Femur (tissue), 1 donor: ENCODE measurements at regions not wholly inside any gene's neighbourhood (a gene's known extent, or its start where the extent isn't known, plus 50 kb on each side); places are given as distances from the start of the nearest gene placed in this dataset.

ENCODE experiments used
- DNase-seq: peaks from one replicate; pipeline ENCODE4 v3.0.0-alpha.2; 2017

DNA sequence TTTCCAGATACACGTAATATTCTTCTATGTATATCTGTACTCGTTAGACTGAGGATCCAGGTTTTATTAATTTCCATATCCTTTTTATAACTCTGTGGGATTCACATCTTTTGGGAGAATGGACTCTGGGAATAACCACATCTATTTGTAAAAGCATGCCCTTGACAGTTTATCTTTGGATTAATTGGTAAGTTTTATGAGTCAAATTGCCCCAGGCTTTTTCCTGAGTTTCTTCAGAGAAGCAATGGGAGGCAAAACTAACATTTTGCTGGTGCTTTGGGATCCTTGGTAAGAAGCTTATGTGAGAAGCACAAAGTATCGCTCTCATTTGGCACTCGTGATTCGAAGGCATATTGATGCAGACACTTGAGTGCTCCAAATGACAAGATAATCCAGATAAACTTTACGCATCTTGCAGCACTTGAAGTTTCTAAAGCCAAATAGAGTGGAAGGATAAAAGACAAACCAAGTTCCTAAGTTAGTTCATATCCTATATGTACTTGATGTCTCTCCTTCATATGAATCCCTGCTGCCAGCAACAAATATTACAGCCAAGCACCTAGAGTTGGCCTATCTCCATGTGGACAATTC lies 324.7 kb downstream of the TLE4 start:
- DNase-seq, result no peak

DNA sequence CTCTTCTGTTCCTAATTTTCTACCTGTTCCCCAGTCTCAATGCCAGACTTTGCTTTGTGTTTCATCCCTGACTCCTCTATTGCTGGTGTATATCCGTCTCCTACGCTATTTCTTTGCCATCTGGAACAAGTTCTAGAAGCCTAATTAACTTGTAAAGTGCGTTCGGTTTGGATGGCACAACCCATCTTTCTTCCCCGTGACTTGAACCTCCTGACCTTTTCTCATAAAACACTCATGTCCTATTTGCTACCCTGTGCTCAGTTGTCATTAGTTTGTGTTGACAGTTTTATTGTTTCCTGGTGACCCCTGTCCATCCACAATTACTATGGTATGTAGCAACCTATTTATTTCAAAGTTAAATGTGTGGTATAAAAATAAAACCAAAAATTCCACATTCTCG lies 323.5 kb downstream of the TLE4 start:
- DNase-seq, result no peak

DNA sequence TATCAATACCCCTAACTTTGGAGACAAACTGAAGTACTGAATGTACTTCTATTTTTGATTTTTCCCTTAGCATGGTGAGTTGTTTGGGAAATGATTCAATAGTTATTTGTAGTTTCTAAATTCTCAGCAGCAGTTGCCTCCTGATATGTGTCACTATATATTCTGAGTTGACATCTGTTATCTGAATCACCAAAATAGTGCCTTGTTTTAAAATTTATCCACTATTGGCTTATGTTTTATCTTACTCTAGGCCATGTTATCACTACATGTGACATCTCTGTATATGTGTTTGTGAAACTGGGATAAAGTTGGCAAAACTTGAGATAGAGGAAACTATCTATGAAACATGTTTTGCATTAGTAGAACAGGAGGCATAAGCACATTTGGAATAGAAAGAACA lies 317.6 kb downstream of the TLE4 start:
- DNase-seq, result no peak

DNA sequence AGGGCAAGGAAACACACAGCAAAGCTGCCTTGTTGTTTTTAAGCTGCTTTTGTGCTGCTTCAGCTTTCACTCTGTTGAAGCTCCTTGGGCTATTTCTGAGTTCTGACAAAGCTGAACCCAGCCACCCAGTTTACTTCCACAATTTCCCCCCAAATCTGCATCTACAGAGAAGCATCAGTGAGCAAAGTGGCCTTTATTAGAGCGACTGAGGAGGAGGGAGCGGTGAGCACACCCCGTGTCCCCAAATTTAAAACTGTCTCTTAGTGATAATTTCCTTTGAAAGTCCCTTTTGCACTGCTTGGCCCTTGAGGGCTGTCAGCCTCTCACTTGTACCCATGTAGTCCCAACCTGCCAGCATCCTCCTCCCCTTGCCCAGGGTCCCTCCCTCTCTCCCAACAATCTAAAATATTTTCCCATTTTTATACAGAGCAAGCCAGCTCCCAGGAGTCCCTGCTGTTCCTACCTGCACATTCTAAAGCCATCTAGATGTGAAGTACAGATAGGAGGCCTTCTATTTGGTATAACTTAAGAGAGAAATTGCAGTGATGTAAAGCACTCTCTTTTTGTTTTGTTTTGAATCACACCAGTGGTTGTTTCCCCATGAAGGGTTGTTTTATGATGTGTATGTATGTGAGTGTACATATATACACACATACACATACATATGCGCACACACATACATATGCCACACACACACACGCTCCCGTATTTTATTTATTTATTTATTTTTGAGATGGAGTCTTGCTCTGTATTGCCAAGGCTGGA lies 313.5 kb downstream of the TLE4 start:
- no peak for DNase-seq

DNA sequence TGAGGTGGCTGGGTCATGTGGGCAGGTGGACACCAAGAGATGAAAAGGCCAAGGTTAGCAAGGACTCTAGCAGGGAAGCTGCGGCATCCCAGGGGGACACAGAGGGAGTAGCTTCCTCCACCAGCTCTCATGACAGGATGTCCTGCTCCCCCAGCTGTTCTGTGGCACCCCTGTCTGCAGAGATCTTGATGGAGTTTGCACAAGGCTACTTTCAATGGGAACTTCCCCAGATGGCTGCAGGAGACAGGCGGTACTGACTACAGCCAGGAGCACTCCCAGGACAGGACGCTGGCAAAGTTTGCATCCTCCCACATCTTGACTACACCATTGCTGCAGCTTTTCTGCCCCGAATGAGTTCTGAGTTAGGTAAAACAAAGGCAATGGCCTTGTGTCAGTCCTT lies 312.8 kb downstream of the TLE4 start:
- no peak for DNase-seq

DNA sequence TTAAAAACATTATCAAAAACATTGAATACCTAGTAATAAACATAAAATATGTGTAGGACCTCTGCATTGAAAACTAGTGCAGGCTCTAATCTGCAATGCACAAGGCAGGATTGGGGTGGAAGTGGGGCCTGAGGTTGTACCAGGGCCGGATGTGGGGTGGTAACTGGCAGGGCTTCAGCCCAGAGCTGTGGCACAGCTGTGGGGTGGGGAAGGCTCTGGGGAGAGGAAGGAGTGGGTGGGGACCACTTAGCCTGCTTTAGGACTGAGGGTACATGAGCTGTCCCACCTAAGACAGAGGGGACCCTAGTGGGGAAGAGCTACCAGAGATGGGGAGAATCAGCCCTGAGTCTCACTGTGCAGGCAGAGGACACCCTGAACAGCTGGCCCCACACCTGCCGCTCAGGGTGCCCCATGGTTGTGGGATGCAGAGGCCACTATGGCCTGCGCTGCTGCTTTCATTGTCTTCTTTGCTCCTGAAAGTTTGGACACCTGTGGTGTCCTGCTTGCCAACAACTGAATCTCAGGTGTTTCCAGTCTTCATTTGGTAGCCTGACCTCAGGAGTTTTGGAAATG lies 311.4 kb downstream of the TLE4 start:
- peak; percentile 28 for DNase-seq

DNA sequence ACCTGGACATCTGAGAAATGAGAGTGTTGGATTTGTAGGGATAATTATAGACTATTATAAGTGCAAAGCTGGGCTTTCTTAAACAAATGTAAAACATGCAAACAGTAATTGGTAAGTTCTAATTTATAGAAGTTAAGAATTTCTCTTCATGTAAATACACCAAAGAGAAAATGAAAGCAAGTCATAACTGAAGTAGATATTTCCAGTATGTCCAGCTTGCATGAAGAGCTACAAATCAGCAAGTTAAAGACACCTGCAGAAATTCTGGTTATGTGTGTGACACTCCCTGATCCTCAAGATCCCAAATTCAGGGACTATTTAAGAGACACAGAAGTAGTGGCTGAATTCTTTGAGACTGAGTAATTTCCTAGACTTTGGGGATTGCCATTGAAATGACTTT lies 308.9 kb downstream of the TLE4 start:
- DNase-seq, result no peak

DNA sequence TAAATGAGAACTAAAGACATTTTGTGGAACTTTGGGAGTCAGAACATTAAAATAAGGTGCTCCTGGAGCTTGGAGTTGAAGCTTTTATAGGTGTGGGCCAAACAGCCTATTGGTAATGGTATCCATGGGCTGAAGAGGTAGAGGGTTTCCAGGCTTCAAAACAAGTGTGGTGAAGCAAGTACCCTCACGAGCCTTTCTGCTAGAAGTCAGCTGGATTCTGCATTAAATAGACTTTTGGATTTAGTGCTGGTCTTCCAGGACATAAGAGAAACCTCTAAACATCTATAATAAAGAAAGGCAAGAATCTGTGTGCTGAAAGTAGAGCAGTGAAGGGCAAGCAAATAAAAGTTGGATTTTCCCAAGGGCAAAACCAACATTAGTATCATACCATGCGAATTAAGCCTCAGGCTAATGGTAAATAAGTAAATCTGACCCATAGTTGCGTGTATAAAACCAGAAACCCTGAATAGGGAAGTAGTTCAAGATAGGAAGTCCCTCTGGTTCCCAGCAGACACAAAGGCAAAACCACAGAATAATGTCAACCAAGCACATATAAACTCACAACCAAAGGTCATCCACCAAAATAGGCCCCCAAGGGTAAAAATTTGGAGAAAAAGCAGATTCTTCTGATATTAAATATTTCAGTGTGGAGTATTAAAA lies 306.3 kb downstream of the TLE4 start:
- DNase-seq, result no peak

DNA sequence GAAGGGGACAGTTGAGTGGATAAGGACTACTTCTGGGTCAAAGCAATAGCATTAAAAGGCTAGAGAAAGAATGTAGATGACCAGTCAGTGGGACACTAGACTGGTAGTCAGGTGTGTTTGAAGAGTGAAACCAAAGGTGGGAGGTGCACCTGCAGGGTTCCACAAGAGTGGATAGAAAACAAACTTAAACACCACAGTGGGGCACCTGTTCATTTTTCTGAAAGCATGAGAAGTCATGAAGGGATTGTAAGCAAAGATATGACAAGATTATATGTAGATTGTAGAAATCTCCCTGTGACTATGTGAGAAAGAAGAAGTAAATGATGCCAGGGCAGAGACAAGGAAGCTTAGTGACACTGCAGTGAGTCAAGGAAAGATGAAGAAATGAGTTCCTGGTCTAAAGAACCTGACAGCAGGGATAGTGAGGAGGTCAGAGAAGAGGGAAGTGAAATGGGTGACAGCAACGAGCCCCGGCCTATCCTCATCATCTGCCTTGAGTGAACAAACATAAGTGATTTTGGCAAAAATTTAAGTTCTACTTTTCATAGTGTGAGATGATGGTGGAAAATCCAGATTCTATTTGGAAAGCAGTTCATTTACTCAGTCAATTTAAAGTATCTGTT lies 296.9 kb downstream of the TLE4 start:
- no peak for DNase-seq

DNA sequence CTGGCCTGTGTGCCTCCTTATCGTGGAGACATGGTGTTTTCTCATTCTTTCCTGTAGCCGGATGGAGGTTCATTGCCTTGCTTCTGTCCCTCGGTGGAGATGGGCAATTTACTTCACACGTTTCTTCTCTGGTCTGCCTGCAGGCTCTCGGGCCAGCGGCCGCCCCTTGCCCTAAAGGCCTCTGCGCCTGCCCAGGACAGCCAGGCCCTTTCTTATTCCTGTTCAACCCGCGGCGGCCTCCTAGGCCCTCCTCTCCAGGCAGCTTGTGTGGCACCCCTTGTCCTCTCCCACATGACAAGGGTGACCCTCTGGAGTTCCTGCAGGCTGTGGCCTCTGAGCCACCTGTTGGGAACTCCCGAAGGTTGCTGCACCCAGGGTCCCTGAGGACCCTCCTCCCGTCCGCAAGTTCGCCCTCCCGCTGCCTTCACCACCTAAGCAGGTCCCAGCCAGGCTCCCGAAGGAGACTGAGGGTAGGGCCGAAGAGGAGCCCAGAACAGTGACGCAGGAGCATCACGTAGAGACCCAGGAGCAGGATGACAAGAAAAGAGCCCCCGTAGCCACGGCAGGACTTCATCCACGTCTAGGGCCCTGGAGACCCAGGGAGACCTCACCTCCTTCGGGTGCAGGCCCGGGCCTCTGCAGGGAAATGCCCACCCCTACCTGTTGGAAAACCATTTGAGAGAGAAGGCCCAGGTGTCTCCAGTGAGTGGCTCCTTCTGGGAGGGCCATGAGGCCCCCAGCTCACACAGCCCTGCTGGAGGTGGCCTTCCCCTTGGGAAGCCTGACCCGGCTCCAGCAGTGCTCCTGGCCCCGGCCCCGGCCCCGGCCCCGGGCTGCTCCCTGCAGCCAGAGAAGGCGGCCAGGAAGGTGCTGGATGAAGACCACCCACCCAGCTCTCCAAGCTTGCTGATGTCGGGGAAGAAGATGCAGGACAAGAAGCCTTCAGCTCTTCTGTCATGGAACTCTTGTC lies 291.4 kb downstream of the TLE4 start:
- no peak for DNase-seq

DNA sequence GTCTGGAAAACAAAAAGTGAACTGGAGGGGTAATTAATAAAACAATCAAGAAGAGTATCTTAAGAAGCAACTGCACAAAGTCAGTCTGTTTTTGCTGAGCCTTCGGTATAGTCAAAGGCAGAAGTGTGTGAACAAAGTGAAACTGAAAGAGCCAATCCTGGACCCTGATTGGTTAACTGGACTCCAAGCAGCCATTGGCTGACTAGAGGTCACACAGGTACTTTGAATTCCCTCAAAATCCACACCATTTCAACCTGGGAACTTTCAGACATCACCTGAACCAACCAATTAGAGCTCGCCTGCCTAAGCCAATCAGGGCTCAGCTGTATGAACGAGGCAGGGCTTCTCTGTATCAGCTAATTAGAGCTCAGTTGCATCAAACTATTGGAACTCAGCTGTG lies 286.7 kb downstream of the TLE4 start:
- no peak for DNase-seq

DNA sequence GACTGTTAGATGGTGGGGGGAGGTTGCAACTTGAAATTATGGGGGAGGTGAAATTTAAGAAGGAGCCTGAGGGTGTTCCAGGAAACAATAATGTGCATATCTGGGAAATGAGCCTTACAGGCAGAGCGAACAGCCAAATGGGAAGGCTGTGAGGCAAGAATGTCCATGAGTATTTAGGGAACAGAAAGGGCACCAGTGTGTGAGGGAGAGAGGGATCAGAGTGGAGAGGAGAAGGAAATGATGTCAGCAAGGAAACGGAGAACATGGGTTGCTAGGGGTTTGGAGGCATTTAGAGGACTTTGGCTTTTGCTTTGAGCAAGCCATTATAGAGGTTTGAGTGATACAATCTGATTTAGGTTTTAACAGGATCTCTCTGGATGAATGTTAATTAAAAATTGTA lies 285.4 kb downstream of the TLE4 start:
- no peak for DNase-seq

DNA sequence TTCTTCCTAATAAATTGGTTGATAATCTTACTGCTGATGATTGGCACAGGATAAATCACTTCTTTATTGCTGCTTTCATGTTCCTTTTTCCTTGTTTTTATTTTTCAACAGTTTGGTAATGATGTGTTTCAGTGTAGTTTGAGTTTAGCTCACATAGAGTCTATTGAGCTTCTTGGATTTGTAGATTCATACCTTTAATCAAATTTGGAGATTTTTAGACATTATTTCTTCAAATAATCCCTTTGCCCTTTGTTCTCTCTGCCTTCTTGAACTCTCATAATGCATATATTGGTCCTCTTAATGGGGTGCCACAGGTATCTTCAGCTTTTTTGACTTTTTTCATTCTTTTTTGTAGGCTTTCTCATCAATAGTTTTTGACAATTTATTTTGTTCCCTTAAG lies 275.3 kb downstream of the TLE4 start:
- no peak for DNase-seq

DNA sequence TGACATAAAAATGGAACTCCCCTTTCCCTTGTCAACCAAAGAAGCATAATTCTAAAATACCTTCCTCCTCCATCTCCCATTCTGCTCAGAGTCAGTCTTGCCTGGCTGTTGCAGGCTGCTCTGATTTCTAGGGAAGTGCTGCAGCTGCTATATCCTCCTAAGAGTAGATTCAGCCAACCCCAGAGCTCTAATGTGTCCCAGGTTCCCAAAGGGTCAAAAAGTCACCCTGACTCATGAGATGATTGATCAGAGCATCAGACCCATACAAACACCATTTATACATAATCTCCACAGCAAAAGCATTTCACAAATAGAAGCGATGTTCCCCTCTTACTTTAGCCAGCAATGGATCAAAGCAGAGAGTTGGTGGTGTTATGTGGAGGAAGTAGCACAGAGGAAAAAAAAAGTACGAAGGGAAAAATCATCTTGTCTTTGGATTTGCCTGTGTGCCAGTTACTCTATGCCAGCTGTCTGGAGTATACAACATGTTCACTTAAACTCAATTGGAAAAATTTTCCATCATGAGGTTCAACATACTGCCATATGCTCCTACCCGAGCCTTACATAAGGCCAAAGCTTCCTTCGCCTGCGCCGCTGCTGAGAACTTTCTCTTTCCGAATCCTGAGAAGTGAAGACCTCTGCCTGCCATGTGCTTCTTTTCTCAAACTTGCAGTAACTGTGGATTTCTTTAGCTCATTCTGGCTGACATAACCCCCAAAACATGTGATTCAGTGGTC lies 258.0 kb downstream of the TLE4 start:
- no peak for DNase-seq

DNA sequence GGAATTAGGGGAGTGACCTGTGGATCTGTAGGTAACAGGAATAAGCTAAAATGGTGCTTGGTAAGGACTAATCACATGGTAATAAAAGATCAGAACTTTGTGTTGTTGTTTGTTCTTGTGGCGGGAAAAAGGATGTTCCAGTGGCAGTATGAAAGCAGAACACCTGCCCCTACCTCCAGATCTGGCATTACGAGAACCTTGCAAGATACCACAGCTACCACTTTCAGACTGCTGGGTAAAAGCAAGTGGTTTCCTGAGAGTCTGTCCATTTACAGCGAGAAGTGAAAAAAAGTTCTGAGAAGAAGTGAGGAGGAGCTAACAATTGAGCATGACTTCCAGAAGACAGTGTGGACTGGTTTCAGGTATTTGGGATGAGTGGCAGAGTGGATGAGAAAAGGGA lies 252.5 kb downstream of the TLE4 start:
- no peak for DNase-seq

DNA sequence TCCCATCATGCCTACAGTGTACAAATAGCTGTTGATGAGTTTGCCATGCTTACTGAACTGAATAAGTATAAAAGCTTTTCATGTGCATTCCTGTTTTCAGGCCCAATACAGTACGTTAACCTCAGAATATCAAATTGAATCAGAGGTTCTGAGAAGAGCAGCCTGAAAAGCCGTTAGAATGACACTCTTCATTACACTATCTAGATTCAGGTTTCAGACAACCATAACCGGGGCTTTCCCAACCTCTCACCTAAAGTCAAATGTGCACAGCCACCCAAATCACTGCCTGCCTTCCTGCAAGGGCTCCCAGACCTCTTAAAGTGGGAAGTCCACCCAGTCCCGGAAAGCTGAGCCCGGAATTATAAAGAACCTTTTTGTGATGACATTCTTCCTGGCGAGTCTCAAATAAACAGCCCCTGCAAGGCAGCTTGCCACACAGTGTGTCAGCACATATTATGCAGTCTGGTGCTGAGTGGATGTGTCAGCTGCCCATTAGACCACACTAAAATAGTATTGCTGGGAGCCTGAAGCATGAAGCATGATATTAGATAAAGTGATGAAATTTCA lies 245.8 kb downstream of the TLE4 start:
- peak; percentile 27 for DNase-seq

DNA sequence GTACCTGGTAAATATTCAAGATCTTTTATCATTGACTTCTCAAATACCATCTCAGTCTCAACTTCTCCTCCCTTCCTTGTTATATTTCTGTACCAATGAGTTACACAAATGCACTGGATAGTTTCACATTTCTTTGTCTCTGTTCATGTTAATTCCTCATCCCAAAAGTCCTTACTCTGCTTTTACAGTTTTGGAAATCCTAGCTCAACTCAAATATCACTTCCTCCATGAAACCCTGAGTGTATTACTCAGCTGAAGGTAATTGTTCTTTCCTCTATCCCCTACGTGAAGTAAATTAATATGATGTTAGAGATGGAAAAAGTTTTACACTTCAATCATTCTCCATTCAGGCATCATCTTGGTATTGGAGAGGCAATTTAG lies 241.5 kb downstream of the TLE4 start:
- DNase-seq, result no peak

DNA sequence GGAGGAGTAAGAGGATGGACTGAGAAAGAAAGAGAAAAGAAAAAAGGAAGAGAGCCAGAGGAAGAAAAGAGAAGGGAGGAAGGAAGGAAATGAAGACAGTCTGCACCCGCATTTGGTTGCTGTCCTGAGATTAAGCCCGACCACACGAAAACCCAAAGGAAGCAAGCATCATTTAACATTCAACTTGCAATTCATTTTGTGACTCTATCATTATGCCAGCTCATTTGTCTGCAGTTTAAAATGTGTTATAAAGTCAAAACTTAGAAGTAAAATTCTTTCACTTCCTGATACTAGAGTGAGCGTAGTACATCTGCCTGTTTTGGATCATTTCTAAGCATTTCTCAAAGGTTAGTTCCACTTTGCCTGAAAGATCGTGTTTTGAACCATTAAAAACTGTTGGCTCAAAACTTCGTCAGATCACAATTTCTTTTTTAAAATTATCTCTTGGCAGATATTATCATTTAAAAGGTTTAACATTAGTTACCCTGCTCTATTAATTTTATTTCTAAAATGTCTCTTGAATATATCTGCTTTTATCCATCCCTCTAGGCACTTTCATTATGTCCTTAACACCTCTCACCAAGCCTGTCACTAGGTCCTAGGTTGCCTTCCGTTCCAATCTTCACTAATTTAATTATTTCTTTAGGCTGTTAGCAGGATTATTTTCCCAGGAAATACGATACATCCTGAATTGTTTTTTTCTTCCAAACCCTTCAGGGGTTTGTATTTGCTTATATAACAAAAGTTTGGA lies 240.9 kb downstream of the TLE4 start:
- no peak for DNase-seq

DNA sequence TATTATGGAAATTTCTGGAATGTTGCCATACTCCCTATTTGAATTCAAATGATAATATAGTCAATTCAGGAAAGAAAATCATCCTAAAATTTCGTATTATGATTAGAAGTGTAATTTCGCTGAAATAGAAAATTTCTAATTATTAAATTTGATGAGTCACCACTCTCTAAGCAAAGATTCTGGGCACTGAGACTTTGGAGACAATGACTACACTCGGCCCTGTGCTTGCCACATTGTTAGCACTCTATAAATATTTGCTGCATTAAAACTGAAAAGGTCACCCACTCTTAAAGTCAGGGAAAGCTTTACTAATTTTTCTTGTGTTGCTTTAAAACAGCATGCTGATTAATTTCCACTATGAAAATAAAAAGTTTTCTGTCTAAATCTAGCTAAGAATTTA lies 240.3 kb downstream of the TLE4 start:
- DNase-seq, result no peak

DNA sequence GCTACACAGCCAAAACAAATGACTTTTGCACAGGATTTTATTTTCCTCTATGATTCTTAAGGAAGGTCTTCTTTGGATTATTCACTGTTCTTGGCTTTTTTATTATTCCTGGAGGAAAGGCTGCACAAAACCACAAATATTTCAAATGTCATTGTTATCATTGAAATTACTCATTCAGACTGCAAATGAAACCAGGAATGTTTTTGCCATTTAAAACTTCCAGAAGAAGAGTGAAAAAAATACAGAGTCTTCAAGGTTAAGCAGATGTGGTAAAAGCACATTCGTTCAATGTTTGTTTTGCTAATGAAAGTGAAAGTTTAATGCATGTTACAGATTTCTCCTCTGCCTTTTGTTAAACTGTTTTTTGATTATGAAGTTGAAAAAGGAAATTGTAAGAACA lies 238.2 kb downstream of the TLE4 start:
- DNase-seq, result no peak
